GM23248 (cell line): ENCODE measurements at regions not wholly inside any gene's neighbourhood (a gene's known extent, or its start where the extent isn't known, plus 50 kb on each side); places are given as distances from the start of the nearest gene placed in this dataset.
"Not testable (repeated sequence)": the region's sequence is repeated elsewhere in the genome, so short reads cannot be mapped to it uniquely, and the experiment has no call there.

Source experiments
- DNase-seq: peaks from one replicate; pipeline ENCODE4 v3.0.0-alpha.2; 2015
- H2AFZ ChIP-seq: fragments of 200-600 bp; sonication (generic); 2 replicates; pipeline ENCODE4 v1.6.1; 2016; ENCODE audit warnings: antibody characterized with exemption
- H3F3A ChIP-seq: fragments of 200-600 bp; sonication (generic); 2 replicates; pipeline ENCODE4 v1.6.1; 2016; ENCODE audit warnings: mild to moderate bottlenecking, antibody characterized with exemption, mixed run types; ENCODE audit not compliant: insufficient read depth
- H3K27ac ChIP-seq: fragments of 200-600 bp; sonication (generic); 2 replicates; pipeline ENCODE4 v1.5.1; 2016; ENCODE audit warnings: mild to moderate bottlenecking
- H3K27me3 ChIP-seq: fragments of 200-600 bp; sonication (generic); replicated peaks from 2 replicates; pipeline ENCODE4 v1.6.1; 2016; ENCODE audit warnings: mild to moderate bottlenecking; ENCODE audit not compliant: insufficient read depth
- H3K36me3 ChIP-seq: fragments of 200-600 bp; sonication (generic); 2 replicates; pipeline ENCODE4 v1.6.1; 2016; ENCODE audit warnings: low read depth, mild to moderate bottlenecking
- H3K4me1 ChIP-seq: fragments of 200-600 bp; sonication (generic); 2 replicates; pipeline ENCODE4 v1.6.1; 2016; ENCODE audit warnings: mild to moderate bottlenecking; ENCODE audit not compliant: insufficient read depth
- H3K4me2 ChIP-seq: fragments of 200-600 bp; sonication (generic); one replicate; pipeline ENCODE4 v1.6.1; 2016; ENCODE audit warnings: mild to moderate bottlenecking; ENCODE audit not compliant: unreplicated experiment
- H3K4me3 ChIP-seq: fragments of 200-600 bp; sonication (generic); 2 replicates; pipeline ENCODE4 v1.5.1; 2016; ENCODE audit warnings: mild to moderate bottlenecking
- H3K79me2 ChIP-seq: fragments of 200-600 bp; sonication (generic); 2 replicates; pipeline ENCODE4 v1.6.1; 2016; ENCODE audit warnings: mild to moderate bottlenecking; ENCODE audit not compliant: insufficient read depth
- H3K9ac ChIP-seq: fragments of 200-600 bp; sonication (generic); 2 replicates; pipeline ENCODE4 v1.6.1; 2016; ENCODE audit warnings: mild to moderate bottlenecking
- H3K9me2 ChIP-seq: fragments of 200-600 bp; sonication (generic); 2 replicates; pipeline ENCODE4 v1.6.1; 2016; ENCODE audit warnings: mixed run types, mild to moderate bottlenecking, moderate library complexity; ENCODE audit not compliant: insufficient read depth
- H3K9me3 ChIP-seq: fragments of 200-600 bp; sonication (generic); one replicate; pipeline ENCODE4 v1.6.1; 2017; ENCODE audit warnings: low read depth
- H4K20me1 ChIP-seq: fragments of 200-600 bp; sonication (generic); 2 replicates; pipeline ENCODE4 v1.6.0; 2016; ENCODE audit not compliant: insufficient read depth
- EZH2 ChIP-seq: fragments of 200-600 bp; sonication (generic); IDR thresholded peaks from 2 replicates; pipeline ENCODE4 v1.6.1; 2018; ENCODE audit warnings: antibody characterized with exemption, mild to moderate bottlenecking; ENCODE audit not compliant: insufficient read depth, poor library complexity, severe bottlenecking
- EZH2phosphoT487 ChIP-seq: fragments of 200-600 bp; sonication (generic); IDR thresholded peaks from 2 replicates; pipeline ENCODE4 v1.6.1; 2018; ENCODE audit warnings: antibody characterized with exemption, moderate library complexity, mild to moderate bottlenecking, low read depth; ENCODE audit not compliant: insufficient read depth
- WGBS, 2 experiments: methylation state at CpG; one replicate each; pipeline ENCODE4 v1.1.6; 2015 to 2017; ENCODE audit warnings: low lambda C conversion rate in 2 of 2, low coverage in 1 of 2; ENCODE audit errors: missing lambda C conversion rate in 2 of 2; 5-methylcytosine and 5-hydroxymethylcytosine counted together
- in situ Hi-C: fragments of 300-500 bp; cut with MboI; formaldehyde crosslinking; loops from 2 replicates; pipeline ENCODE4 v1.15.0; 2020

DNA sequence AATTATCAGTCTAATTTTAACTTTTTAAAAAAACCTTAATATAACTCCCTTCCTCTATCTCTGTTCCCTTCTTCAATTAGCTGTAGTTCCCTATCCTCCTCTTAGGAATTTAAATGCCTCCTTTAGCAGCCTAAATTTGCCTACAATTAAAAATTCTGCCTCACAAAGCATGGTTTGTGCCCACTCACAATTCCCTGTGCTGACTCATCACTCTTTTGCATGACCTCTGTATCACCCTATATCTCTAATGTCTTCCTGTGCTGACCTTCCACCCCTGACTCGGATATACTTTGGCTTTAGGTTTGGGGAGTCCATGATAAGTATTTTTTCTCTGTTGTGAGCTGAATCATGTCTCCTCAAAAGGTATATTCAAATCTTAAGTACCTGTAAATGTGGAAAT, 253.6 kb downstream of the RNF144B start:
- Histone ChIP-seq H4K20me1 (no peaks in the 10 kb centered on the region), H2AFZ (no peak overlapping the region), H3K27me3 (no peaks in the 10 kb centered on the region), H3K4me3 (no peak overlapping the region), H3F3A (no peaks in the 10 kb centered on the region), H3K9ac (no peak overlapping the region), H3K4me1 (no peaks in the 10 kb centered on the region), H3K9me2 (no peaks in the 10 kb centered on the region), H3K9me3 (no peaks in the 10 kb centered on the region), H3K27ac (no peak overlapping the region), H3K36me3 (no peaks in the 10 kb centered on the region), H3K79me2 (no peaks in the 10 kb centered on the region), H3K4me2 (no peak overlapping the region)
- 56% methylated on average over 1 of the region's 1 CpG for WGBS, 2 experiments
- in situ Hi-C loops = no loop called here
- DNase-seq = no peak
- no peak for TF ChIP-seq EZH2phosphoT487
- no peak for TF ChIP-seq EZH2

DNA sequence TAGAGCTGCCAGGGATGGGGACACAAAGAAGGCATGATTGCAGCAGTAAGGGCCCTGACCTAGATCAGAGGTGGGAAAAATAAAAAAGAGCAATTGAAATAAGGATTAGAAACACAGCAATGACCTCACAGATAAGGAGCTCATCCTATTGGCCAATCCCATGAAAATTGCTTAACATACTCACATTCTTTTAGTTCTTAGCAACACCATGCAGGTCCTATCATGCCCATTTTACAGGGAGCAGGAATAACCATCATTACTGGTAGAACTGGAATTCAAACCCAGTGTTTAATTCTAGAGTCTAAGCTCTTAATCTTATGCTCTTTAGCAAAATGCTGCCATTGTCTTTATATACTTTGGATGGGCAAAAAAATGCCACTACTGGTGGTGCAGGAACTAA, 267.7 kb downstream of the RNF144B start:
- Histone ChIP-seq H3K36me3 (no peaks in the 10 kb centered on the region), H2AFZ (no peak overlapping the region), H3K9ac (no peak overlapping the region), H3K4me3 (no peak overlapping the region), H3K4me2 (no peak overlapping the region), H3K27ac (no peak overlapping the region), H3F3A (no peaks in the 10 kb centered on the region), H3K9me3 (no peaks in the 10 kb centered on the region), H3K4me1 (no peaks in the 10 kb centered on the region), H3K9me2 (no peaks in the 10 kb centered on the region), H3K27me3 (no peaks in the 10 kb centered on the region), H4K20me1 (no peaks in the 10 kb centered on the region), H3K79me2 (no peaks in the 10 kb centered on the region)
- in situ Hi-C loops = no loop called here
- DNase-seq = no peak
- TF ChIP-seq EZH2 (no peak), EZH2phosphoT487 (no peak)

DNA sequence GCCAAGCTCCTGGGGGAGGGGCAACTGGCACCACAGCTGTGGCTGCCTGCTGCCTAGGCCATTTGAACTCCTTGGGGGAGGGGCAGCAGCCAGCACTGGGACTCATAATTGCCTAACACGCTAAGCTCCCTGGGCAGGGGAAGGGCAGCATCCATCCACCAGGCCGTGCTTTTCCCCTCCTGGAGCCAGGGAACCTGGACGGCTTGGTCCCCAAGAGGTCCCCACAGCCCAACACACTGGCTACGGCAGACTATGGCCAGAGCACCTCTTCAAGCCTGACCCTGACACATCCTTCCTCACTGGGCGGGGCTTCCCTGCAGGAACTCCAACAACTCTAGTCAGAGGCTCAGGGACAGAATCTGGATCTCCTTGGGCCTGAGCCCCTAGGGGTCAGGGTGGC, 269.4 kb downstream of the RNF144B start:
- Histone ChIP-seq H3K27me3 (no peaks in the 10 kb centered on the region), H4K20me1 (no peaks in the 10 kb centered on the region), H2AFZ (no peak overlapping the region), H3K4me3 (no peak overlapping the region), H3K9me3 (no peaks in the 10 kb centered on the region), H3K79me2 (no peaks in the 10 kb centered on the region), H3K36me3 (no peaks in the 10 kb centered on the region), H3K9ac (no peak overlapping the region), H3K9me2 (no peaks in the 10 kb centered on the region), H3K4me1 (no peaks in the 10 kb centered on the region), H3K27ac (no peak overlapping the region), H3F3A (no peaks in the 10 kb centered on the region), H3K4me2 (no peak overlapping the region)
- DNase-seq = no peak
- WGBS, 2 experiments = 35 to 46% methylated on average over 3 to 5 of the region's 5 CpGs
- in situ Hi-C loops = no loop called here
- TF ChIP-seq EZH2 (no peak), EZH2phosphoT487 (no peak)

DNA sequence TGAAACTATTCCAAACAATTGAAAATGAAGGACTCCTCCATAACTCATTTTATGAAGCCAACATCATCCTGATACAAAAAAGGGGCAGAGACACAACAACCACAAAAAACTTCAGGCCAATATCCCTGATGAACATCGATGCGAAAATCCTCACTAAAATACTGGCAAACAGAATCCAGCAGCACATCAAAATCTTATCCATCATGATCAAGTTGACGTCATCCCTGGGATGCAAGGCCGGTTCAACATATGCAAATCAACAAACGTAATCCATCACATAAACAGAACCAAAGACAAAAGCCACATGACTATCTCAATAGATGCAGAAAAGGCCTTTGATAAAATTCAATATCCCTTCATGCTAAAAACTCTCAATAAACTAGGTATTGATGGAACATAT, 272.8 kb downstream of the RNF144B start:
- H3F3A ChIP-seq, H2AFZ ChIP-seq, DNase-seq, H3K4me2 ChIP-seq, H3K4me1 ChIP-seq, H3K27me3 ChIP-seq, H4K20me1 ChIP-seq, H3K9me2 ChIP-seq, H3K27ac ChIP-seq, H3K4me3 ChIP-seq, H3K36me3 ChIP-seq, H3K9ac ChIP-seq, H3K9me3 ChIP-seq, in situ Hi-C loops, H3K79me2 ChIP-seq: not testable (repeated sequence)
- WGBS, 2 experiments = 63 to 70% methylated on average over 5 of the region's 5 CpGs

DNA sequence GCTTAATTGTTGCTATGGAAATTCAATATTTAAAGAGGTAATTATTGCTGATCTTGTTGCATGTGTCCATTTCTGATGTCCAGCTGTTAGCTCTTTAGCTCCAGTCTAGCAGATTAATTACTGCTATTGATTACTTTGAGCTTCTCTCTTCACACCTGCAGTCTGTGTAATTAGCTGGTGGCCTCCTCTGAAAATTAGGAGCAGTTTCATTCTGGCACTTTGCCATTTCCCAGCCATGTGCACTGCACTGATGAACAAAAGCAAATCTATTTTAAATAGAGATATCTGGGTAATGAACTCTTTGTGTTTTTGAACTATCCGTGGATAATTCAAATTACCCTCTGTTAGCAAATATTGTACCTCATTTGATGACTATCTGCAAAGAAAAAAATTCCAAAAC, 275.9 kb downstream of the RNF144B start:
- WGBS, 2 experiments = 0% methylated on average over 1 of the region's 1 CpG
- H3K27ac ChIP-seq = no peak overlapping the region

More for the DNA sequence above, 275.9 kb downstream of the RNF144B start:
- no peaks in the 10 kb centered on the region for H3K4me1 ChIP-seq
- no peaks in the 10 kb centered on the region for H3K36me3 ChIP-seq
- H3F3A ChIP-seq = no peaks in the 10 kb centered on the region
- in situ Hi-C loops = no loop called here
- H3K27me3 ChIP-seq = no peaks in the 10 kb centered on the region
- H2AFZ ChIP-seq = no peak overlapping the region
- no peak for DNase-seq
- no peaks in the 10 kb centered on the region for H3K9me2 ChIP-seq
- H3K4me2 ChIP-seq = no peak overlapping the region
- no peak overlapping the region for H3K4me3 ChIP-seq
- no peaks in the 10 kb centered on the region for H3K9me3 ChIP-seq
- no peak overlapping the region for H3K9ac ChIP-seq
- H4K20me1 ChIP-seq = no peaks in the 10 kb centered on the region
- TF ChIP-seq EZH2phosphoT487 = no peak
- no peak for TF ChIP-seq EZH2
- no peaks in the 10 kb centered on the region for H3K79me2 ChIP-seq
